ENCODE measurements at regions not wholly inside any gene's neighbourhood (a gene's known extent, or its start where the extent isn't known, plus 50 kb on each side); places are given as distances from the start of the nearest gene placed in this dataset.

DNA sequence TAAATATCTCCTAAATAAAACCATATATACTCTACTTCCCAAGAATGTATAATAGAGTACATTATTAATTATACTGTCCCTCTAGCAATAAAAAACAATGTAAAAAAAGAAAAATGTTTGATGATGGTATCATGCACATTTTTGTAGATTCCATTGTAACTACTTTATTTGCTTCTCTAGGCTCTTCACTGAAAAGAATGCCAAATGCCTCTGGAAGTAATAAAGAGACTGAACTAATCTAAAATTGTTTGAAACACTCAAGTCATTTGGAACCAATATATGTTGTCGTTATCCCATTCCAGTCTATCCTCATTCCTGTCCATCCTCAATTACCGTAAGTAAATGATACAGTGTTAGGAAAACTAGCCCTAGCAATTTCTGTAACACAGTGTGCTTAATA, 233.6 kb downstream of the C12orf50 start:
- in situ Hi-C loops (cut with MboI; ENCODE audit: low sequenced_read_pairs) = no loop called here
- DNase-seq (ENCODE audit: low spot score in 2 of 2) = no peak
- Histone ChIP-seq H3K36me3 (replicated peaks) (no peaks in the 10 kb centered on the region), H3K4me1 (no peaks in the 10 kb centered on the region; the same call in 1 of the 2 replicates), H3K27me3 (ENCODE audit: low read depth) (no peaks in the 10 kb centered on the region), H3K4me3 (no peak overlapping the region), H3K9me3 (no peaks in the 10 kb centered on the region)

DNA sequence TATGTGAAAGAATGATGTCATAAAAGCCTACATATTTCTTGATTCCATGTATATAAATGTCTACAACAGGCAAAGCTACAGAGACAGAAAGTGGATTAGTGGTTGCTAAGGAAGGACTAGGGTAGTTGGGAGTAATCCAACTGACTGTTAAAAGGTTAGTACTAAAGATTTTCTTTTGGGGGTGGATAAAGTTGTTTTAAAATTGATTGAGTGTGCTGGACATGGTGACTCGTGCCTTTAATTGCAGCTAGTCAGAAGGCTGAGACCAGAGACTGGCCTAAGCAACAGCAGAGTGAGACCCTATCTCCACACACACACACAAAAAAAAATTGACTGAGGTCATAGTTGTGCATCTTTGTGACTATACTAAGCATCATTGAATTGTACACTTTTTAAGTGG, 234.3 kb downstream of the C12orf50 start:
- in situ Hi-C loops (cut with MboI; ENCODE audit: low sequenced_read_pairs) = no loop called here
- H3K9me3 ChIP-seq = no peaks in the 10 kb centered on the region
- H3K4me1 ChIP-seq = no peaks in the 10 kb centered on the region; the same call in 1 of the 2 replicates
- H3K27me3 ChIP-seq (ENCODE audit: low read depth) = no peaks in the 10 kb centered on the region
- no peak for DNase-seq (ENCODE audit: low spot score in 2 of 2)
- no peak overlapping the region for H3K4me3 ChIP-seq
- no peaks in the 10 kb centered on the region for H3K36me3 ChIP-seq (replicated peaks)

DNA sequence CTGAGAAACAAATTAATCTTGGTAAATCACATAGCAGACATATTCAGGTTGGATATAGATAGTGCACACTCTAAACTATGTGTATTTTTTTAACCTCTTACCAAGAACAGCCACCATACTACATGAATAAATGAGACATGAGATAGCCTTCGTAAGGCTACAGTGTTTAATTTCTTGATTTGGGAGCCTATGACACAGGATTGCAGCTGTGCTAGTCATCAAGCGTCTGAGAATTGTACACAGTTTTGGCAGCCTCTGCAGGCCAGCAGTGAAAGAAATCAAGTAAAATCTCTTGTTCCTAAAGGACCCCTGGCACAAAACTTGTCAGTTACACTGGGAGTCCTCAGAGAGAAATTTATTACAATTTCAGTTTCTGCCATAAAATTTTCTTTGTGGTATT, 236.1 kb downstream of the C12orf50 start:
- no peaks in the 10 kb centered on the region for H3K27me3 ChIP-seq (ENCODE audit: low read depth)
- H3K4me1 ChIP-seq = no peaks in the 10 kb centered on the region; the same call in 1 of the 2 replicates
- no peak overlapping the region for H3K4me3 ChIP-seq
- H3K36me3 ChIP-seq (replicated peaks) = no peaks in the 10 kb centered on the region
- H3K9me3 ChIP-seq = no peaks in the 10 kb centered on the region
- DNase-seq (ENCODE audit: low spot score in 2 of 2) = no peak
- in situ Hi-C loops (cut with MboI; ENCODE audit: low sequenced_read_pairs) = no loop called here

DNA sequence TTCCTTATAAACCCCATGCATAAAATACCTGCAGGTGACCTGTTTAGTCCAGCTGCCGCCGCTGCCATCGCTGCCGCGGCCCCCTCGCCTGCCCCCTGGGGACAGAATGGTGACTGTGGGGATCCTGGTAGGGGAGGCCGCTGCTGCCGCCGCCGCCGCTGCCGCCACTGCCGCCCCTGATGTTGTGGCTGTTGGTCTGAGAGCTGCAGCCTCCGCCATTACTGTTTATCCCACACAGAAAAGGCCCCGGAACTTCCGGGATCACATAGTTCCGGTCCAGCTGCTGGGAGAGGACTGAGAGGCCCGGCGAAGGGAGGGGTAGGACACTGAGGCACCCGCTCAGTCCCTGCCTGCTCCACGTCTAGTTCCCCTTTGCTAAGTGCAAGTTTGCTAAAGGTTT, 244.9 kb downstream of the C12orf50 start:
- peaks cover 2% of the 10 kb centered on the region; the same call in 1 of the 2 replicates for H3K4me1 ChIP-seq
- no peak overlapping the region for H3K4me3 ChIP-seq
- no peaks in the 10 kb centered on the region for H3K27me3 ChIP-seq (ENCODE audit: low read depth)
- no peaks in the 10 kb centered on the region for H3K9me3 ChIP-seq
- DNase-seq (ENCODE audit: low spot score in 2 of 2) = no peak
- no peaks in the 10 kb centered on the region for H3K36me3 ChIP-seq (replicated peaks)
- in situ Hi-C loops (cut with MboI; ENCODE audit: low sequenced_read_pairs) = no loop called here

DNA sequence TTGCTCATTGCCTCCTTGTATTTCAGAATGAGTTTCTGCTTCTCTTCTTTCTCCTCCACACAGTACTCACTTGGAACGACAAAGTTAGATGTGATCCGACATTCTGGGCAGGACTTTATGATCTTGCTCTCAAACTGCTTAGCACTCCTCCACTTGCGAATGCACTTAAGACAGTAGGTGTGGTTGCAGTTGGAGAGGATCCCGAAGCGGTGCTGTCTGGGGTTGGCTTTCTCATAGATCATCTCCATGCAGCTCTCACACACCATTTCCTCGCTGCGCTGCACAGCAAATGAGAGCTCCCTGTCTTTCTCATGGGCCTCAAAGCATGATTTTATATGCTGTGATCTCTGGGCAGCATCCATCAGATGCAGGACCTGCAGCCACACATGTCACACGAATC, 245.7 kb downstream of the C12orf50 start:
- H3K4me1 ChIP-seq = peaks cover 2% of the 10 kb centered on the region; the same call in 1 of the 2 replicates
- in situ Hi-C loops (cut with MboI; ENCODE audit: low sequenced_read_pairs) = no loop called here
- no peak for DNase-seq (ENCODE audit: low spot score in 2 of 2)
- H3K36me3 ChIP-seq (replicated peaks) = no peaks in the 10 kb centered on the region
- H3K27me3 ChIP-seq (ENCODE audit: low read depth) = no peaks in the 10 kb centered on the region
- H3K4me3 ChIP-seq = no peak overlapping the region
- no peaks in the 10 kb centered on the region for H3K9me3 ChIP-seq

DNA sequence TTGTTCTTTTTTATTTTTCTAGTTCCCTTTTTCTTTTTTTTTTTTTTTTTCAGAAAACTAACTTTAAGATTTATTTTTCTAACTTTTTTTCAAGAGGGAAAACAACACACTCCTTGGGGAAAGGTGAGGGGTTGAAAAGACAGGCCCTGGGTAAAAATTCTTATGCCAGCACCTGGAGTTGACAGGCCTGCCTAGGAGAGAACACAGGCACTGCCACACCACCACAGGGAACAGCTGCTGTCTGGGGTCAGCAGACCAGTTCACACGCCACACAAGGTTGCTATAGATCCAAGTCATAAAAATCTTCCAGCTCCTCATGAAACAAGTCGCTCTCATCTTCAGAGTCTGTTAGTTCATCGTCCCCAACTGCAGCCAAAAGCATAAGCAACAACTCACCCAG, 246.4 kb downstream of the C12orf50 start:
- H3K4me3 ChIP-seq = no peak overlapping the region
- H3K9me3 ChIP-seq = no peaks in the 10 kb centered on the region
- no peaks in the 10 kb centered on the region for H3K36me3 ChIP-seq (replicated peaks)
- H3K4me1 ChIP-seq = peaks cover 2% of the 10 kb centered on the region; the same call in 1 of the 2 replicates
- no peaks in the 10 kb centered on the region for H3K27me3 ChIP-seq (ENCODE audit: low read depth)
- in situ Hi-C loops (cut with MboI; ENCODE audit: low sequenced_read_pairs) = no loop called here
- DNase-seq (ENCODE audit: low spot score in 2 of 2) = no peak

DNA sequence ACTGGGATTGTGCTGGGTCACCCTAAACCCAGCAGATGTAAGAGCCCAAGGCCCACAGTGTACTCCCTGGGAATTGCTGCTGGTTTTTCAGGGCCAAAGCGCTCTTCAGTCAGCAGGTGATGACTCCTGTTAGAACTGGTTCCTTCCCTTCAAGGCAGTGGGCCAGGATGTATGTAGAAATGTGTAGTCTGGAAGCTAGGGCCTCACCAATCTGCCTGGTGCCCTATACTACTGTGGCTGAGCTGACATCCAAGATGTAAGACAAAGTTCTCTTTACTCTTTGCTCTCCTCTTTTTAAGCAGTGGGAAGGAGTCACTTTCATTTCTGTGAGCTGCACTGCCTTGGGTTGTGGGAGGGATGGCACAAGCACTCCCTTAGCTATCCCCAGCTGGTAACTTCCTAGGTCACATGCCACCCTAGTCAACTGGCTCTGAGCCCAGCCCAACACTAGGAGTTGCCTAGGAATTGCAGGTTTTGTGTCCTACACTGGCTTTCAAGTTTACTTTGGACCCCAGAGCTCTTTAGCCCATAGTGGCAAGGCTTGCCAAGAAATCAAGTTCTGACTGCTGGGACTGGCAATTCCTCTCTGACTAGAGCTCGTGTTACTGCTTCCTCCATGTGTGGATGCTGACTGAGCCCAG, 249.2 kb downstream of the C12orf50 start:
- Histone ChIP-seq H3K36me3 (replicated peaks) (no peaks in the 10 kb centered on the region), H3K9me3 (no peaks in the 10 kb centered on the region), H3K4me3 (no peak overlapping the region), H3K4me1 (no peaks in the 10 kb centered on the region), H3K27me3 (ENCODE audit: low read depth) (no peaks in the 10 kb centered on the region)
- in situ Hi-C loops (cut with MboI; ENCODE audit: low sequenced_read_pairs) = no loop called here
- DNase-seq (ENCODE audit: low spot score in 2 of 2) = no peak

DNA sequence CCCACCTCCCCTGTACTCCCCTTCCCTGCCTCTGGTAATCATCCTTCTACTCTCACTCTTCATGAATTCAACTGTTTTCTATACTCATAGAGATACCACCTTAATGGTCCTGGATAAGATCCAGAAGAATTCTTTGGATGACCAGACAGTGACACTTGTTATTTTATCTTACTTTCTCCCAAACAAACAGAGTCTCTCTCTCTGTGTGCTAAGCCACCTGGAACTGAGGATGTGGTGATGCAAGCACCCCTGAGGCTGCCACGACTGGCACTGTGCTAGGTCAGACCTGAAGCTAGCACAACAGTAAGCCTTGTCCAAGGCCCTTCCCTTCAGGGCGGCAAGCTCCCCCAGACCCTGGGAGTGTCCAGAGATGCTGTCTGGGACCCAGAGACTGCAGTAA, 250.2 kb downstream of the C12orf50 start:
- in situ Hi-C loops (cut with MboI; ENCODE audit: low sequenced_read_pairs) = no loop called here
- DNase-seq (ENCODE audit: low spot score in 2 of 2) = no peak
- Histone ChIP-seq H3K36me3 (replicated peaks) (no peaks in the 10 kb centered on the region), H3K4me1 (no peaks in the 10 kb centered on the region), H3K27me3 (ENCODE audit: low read depth) (no peaks in the 10 kb centered on the region), H3K9me3 (no peaks in the 10 kb centered on the region), H3K4me3 (no peak overlapping the region)

DNA sequence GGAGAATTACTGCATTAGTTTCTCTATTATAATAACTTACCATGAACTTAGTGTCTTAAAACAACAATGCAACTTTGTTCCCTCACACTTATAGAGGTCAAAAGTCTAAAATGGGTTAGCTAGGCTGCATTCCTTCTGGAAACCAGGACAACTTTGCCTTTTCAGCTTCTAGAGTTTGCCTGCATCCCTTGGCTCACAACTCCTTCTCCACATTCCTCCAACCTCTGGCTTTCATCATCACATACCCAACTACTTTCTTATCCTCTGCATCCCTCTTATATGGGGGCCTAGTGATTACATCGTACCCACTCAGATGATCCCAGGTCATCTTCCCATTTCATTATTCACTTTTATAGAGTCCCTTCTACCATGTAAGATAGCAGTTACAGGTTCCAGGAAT, 251.1 kb downstream of the C12orf50 start:
- no peak overlapping the region for H3K4me3 ChIP-seq
- no peak for DNase-seq (ENCODE audit: low spot score in 2 of 2)
- no peaks in the 10 kb centered on the region for H3K9me3 ChIP-seq
- no peaks in the 10 kb centered on the region for H3K36me3 ChIP-seq (replicated peaks)
- H3K27me3 ChIP-seq (ENCODE audit: low read depth) = no peaks in the 10 kb centered on the region
- in situ Hi-C loops (cut with MboI; ENCODE audit: low sequenced_read_pairs) = no loop called here
- H3K4me1 ChIP-seq = no peaks in the 10 kb centered on the region

DNA sequence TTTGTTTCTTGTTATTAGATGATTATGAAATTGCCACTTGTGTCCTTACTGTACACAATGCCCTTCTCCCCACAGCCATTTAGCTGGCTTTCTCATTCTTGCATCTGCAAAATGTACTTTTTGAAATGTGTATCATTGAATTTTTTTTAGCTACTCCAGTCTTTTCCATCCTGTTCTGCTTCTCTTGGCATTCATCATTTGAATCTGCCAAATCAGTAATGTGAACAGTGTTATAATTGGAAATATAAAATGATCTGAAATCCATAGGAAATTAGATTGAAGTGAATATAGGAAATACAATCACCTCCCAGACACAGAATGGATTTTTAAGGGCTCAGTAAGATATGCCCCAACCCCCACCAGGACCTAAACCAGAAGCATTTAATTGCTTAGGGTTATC, 253.4 kb downstream of the C12orf50 start:
- H3K27me3 ChIP-seq (ENCODE audit: low read depth) = no peaks in the 10 kb centered on the region
- H3K4me1 ChIP-seq = no peaks in the 10 kb centered on the region
- in situ Hi-C loops (cut with MboI; ENCODE audit: low sequenced_read_pairs) = no loop called here
- no peaks in the 10 kb centered on the region for H3K9me3 ChIP-seq
- DNase-seq (ENCODE audit: low spot score in 2 of 2) = no peak
- no peak overlapping the region for H3K4me3 ChIP-seq
- no peaks in the 10 kb centered on the region for H3K36me3 ChIP-seq (replicated peaks)

DNA sequence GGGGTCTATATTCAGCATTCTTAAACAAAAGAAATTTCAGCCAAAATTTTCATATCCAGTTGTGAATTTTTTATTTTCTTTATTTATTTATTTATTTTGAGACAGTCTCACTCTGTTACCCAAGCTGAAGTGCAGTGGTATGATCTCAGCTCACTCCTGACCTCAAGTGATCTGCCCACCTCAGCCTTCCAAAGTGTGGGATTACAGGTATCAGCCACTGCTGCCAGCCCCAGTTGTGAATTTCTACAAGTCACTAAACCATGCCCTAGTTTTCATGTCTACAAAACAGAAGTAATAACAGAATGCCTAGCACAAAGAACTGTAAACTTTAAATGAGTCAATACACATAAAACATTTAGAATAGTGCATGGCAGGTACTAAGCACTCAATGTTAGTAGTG, 254.2 kb downstream of the C12orf50 start:
- Histone ChIP-seq H3K36me3 (replicated peaks) (no peaks in the 10 kb centered on the region), H3K9me3 (no peaks in the 10 kb centered on the region), H3K4me3 (no peak overlapping the region), H3K4me1 (no peaks in the 10 kb centered on the region), H3K27me3 (ENCODE audit: low read depth) (no peaks in the 10 kb centered on the region)
- DNase-seq (ENCODE audit: low spot score in 2 of 2) = no peak
- in situ Hi-C loops (cut with MboI; ENCODE audit: low sequenced_read_pairs) = no loop called here

DNA sequence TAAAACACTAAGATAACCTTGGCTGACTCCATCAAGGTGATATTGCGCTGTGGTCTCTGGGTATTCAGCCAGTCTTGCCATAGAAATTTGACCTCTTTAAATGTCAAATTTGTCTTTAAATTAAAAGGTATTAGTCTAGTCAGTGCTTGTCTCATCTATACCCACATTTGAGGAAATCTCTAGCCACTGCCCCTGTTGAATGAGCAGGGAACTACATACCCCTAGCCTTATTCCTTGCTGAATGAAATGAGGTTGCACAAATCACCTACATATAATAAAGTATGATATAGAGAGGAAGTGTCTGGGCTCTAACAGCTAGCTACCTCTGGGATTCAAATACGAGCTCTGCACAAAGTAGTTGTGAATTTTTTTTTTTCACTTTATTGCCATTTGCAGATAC, 256.8 kb downstream of the C12orf50 start:
- in situ Hi-C loops (cut with MboI; ENCODE audit: low sequenced_read_pairs) = no loop called here

DNA sequence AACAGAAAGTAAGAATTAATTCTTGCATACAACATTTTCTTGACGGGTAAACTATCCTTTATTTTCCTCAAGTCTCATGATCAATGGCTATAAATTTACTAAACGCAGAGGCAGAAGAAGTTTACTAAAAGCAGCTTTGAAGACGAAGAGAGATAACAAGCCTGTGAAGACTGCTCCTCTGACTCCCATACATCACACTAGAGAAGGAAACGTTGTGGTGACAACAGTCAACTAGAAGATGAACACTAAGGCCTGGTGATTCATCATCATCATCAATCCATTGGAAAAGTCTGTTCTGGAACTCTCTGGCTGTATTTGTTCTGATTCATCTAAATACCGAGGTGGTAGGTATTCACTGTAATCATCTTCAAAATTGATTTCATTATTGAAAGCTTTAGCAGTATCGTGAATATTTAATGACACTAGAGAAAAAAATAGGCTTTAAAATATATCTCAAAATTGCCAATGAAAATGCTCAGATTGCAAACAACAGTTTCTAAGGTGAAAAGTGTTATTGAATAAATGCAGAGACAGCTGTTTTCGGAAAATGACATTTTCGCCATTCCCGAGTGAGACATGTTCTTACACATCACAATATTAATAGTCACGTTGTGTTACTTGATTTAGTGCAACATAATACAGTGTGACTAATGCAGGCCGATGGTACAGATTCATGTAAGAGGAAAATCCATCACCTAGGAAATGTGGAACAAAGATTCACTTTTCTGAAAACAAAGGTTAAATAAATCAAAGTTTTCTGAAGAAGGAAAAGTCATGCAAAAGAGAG, 260.5 kb downstream of the C12orf50 start:
- Histone ChIP-seq H3K4me1 (no peaks in the 10 kb centered on the region), H3K27me3 (ENCODE audit: low read depth) (no peaks in the 10 kb centered on the region), H3K36me3 (replicated peaks) (no peaks in the 10 kb centered on the region), H3K4me3 (no peak overlapping the region), H3K9me3 (no peaks in the 10 kb centered on the region)
- in situ Hi-C loops (cut with MboI; ENCODE audit: low sequenced_read_pairs) = no loop called here
- no peak for DNase-seq (ENCODE audit: low spot score in 2 of 2)

More for the DNA sequence above, 256.8 kb downstream of the C12orf50 start:
- Histone ChIP-seq H3K9me3 (no peaks in the 10 kb centered on the region), H3K27me3 (ENCODE audit: low read depth) (no peaks in the 10 kb centered on the region), H3K4me1 (no peaks in the 10 kb centered on the region), H3K4me3 (no peak overlapping the region), H3K36me3 (replicated peaks) (no peaks in the 10 kb centered on the region)
- DNase-seq (ENCODE audit: low spot score in 2 of 2) = no peak

DNA sequence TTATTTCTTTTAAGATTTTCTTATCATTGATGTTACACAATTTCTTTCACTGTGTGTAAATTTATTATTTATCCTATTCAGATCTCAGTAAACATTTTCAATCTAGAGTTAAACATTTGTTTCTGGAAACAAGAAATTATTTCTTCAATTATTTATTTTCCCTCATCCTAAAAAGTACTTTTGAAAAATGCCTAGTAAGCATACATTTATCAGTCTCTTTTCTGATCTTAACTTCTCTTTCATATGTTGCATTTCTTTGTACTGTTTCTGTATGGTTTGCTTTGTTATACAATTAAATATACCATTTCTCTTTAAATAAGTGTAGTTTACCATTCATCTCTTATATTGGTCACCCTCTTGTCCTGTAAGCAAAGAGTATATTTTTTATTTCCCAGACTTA, 263.2 kb downstream of the C12orf50 start:
- H3K4me1 ChIP-seq = no peaks in the 10 kb centered on the region
- DNase-seq (ENCODE audit: low spot score in 2 of 2) = no peak
- no peaks in the 10 kb centered on the region for H3K9me3 ChIP-seq
- H3K27me3 ChIP-seq (ENCODE audit: low read depth) = no peaks in the 10 kb centered on the region
- H3K36me3 ChIP-seq (replicated peaks) = no peaks in the 10 kb centered on the region
- in situ Hi-C loops (cut with MboI; ENCODE audit: low sequenced_read_pairs) = no loop called here
- H3K4me3 ChIP-seq = no peak overlapping the region

Measured in HAP-1 (cell line).